Psoas muscle (tissue), 7 donors: ENCODE measurements at regions not wholly inside any gene's neighbourhood (a gene's known extent, or its start where the extent isn't known, plus 50 kb on each side); places are given as distances from the start of the nearest gene placed in this dataset.

Experiments used
- ATAC-seq, 4 donors: fragments of 200-7000 bp; cut with Tn5 transposase; one replicate each; pipeline ENCODE4 v1.9.1; 2020; ENCODE audit warnings: moderate library complexity in 3 of 4, mild to moderate bottlenecking in 2 of 4
- DNase-seq, 2 donors: peaks; one replicate each; pipeline ENCODE4 v3.0.0-alpha.2; 2020
- H3K27ac ChIP-seq: fragments of 200-600 bp; one replicate; pipeline ENCODE4 v1.8.0; 2022
- H3K27me3 ChIP-seq, 3 donors: fragments of 200-600 bp in 1 of 3; one replicate each; pipeline versions ENCODE4 v1.6.1 to v1.8.0; 2013 to 2022; ENCODE audit warnings: low read length in 2 of 3, mild to moderate bottlenecking in 2 of 3, moderate library complexity in 1 of 3; ENCODE audit not compliant: insufficient read depth in 3 of 3
- H3K36me3 ChIP-seq, 2 donors: fragments of 200-600 bp in 1 of 2; one replicate each; pipeline versions ENCODE4 v1.6.1 to v1.8.0; 2013 to 2022; ENCODE audit warnings: low read depth in 1 of 2, mild to moderate bottlenecking in 1 of 2, moderate library complexity in 1 of 2; ENCODE audit not compliant: insufficient read depth in 1 of 2
- H3K4me1 ChIP-seq: fragments of 200-600 bp; one replicate; pipeline ENCODE4 v1.8.0; 2022
- H3K4me3 ChIP-seq: fragments of 200-600 bp; one replicate; pipeline ENCODE4 v1.8.0; 2022; ENCODE audit warnings: mild to moderate bottlenecking
- H3K9me3 ChIP-seq: fragments of 200-600 bp; one replicate; pipeline ENCODE4 v1.8.0; 2022
- WGBS, 3 donors: extraction: QIAGEN DNeasy Blood & Tissue Kit; methylation state at CpG; one replicate each; pipeline versions ENCODE4 v1.1.6 to v1.1.7; 2013; 5-methylcytosine and 5-hydroxymethylcytosine counted together
- intact Hi-C, 2 donors: fragments of 100-400 bp; cut with DNase I; formaldehyde crosslinking; loops; one replicate each; pipeline versions ENCODE4 v1.11.0 to v1.14.2; 2022
- TF ChIP-seq, protein P1 (sequence below): fragments of 200-600 bp; IDR thresholded peaks from one replicate; pipeline ENCODE4 v1.8.0; 2022; ENCODE audit warnings: antibody characterized with exemption
- donor health status: healthy with polysubstance abuse.
- donor health status: DM: no; HTN: no; CAD: no; lungs with moderate emphysema.
- donor health status: Bipolar disorder and iron deficiency.
- donor health status: healthy.
- donor health status: DM: yes; HTN: yes; CAD: no.
- donor health status: DM: no; HTN: no; CAD: no.
- donor health status: DM: yes; HTN: yes; CAD: no.

DNA sequence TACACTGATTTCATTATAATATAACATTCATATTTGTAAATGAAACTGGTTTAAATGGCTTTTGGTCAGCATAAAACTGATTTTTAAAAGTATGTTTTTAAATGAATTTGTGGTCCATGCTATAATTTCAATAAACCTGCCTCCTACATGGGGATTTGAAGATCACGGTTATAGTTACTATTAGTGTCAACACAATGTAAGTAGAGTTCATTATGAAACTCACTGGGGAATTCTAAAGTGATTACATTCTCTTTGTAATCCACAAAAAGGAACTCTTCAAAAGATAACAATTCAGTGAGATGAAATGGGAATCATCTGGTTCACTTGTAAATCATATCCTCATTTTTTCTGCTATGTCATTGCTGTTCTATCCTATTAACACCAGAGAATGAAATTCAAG is 204.5 kb upstream of the G2E3 start:
- 46 to 50% (median 49%) methylated on average over 1 of the region's 1 CpG for WGBS, 3 donors
- Histone ChIP-seq H3K4me3 (no peak overlapping the region), H3K36me3 (no peaks in the 10 kb centered on the region), H3K27ac (no peak overlapping the region), H3K27me3 (no peaks in the 10 kb centered on the region), H3K9me3 (no peaks in the 10 kb centered on the region), H3K4me1 (no peaks in the 10 kb centered on the region)
- intact Hi-C loops, result no loop called here
- DNase-seq (no peak), ATAC-seq (no peak)
- TF ChIP-seq, protein P1, sequence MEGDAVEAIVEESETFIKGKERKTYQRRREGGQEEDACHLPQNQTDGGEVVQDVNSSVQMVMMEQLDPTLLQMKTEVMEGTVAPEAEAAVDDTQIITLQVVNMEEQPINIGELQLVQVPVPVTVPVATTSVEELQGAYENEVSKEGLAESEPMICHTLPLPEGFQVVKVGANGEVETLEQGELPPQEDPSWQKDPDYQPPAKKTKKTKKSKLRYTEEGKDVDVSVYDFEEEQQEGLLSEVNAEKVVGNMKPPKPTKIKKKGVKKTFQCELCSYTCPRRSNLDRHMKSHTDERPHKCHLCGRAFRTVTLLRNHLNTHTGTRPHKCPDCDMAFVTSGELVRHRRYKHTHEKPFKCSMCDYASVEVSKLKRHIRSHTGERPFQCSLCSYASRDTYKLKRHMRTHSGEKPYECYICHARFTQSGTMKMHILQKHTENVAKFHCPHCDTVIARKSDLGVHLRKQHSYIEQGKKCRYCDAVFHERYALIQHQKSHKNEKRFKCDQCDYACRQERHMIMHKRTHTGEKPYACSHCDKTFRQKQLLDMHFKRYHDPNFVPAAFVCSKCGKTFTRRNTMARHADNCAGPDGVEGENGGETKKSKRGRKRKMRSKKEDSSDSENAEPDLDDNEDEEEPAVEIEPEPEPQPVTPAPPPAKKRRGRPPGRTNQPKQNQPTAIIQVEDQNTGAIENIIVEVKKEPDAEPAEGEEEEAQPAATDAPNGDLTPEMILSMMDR, result no peak

DNA sequence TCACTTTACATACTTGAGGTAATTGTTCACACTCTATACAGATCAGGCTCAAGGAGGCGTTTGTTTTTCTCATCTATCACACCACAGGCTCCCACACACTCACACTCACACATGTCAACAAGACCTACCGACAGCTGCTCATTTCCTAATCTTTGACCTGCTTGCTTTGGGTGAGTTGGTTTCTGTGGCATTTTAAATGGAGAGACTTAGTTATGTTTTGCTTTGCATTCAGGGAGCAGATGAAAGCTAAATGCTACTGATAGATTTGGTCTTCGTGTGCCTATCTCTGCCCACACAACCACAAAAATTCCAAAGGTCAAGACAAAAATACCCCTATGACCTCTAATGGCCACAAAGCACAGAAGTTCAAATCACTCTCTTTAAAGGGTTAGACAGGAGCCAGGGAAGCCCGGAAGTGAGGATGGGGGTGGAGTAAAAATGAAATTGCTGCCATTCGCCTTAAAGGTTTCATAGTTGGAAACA is 203.5 kb upstream of the G2E3 start:
- Histone ChIP-seq H3K4me3 (no peak overlapping the region), H3K27ac (no peak overlapping the region), H3K36me3 (no peaks in the 10 kb centered on the region), H3K9me3 (no peaks in the 10 kb centered on the region), H3K4me1 (no peaks in the 10 kb centered on the region), H3K27me3 (no peaks in the 10 kb centered on the region)
- TF ChIP-seq, protein P1, result no peak
- intact Hi-C loops, result no loop called here
- ATAC-seq, result no peak
- WGBS, 3 donors, result 34 to 38% (median 34%) methylated on average over 5 of the region's 5 CpGs
- no peak for DNase-seq

DNA sequence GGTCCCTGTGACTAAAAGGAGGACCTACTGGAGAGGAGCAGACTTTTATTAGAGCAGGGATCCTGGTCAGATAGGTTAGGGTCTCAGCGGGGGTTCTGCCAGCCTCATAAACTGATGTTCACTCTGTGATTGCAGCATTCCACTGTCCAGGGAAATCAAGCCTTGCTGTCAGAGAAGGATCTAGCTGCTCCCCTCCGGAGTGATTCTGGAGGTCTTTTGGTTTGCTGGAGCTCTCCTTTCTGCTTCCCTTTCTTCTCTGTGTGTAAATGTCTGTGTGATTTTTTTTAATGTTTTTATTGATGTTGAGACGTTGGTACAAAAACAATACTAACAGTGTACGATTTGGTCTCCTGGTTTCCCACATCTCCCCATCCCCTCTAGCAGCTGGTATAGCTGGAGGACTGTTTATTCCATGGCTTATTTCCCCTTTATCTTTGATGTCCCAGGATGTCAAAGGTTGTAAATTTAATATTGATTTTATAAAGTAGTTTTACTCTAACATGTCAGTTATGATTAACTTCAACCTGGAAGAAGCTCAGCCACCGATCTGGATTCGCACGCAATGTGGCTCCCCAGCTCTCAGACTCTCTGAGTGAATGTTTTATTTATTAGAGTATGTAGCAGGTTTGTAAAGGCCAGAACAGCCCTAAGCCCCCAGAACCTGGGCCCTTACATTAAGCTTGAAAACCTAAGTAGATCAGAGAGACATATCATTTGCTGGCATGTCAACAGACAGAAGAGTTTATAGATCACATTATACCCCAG is 202.3 kb upstream of the G2E3 start:
- intact Hi-C loops, result no loop called here
- no peak overlapping the region for H3K27ac ChIP-seq
- no peaks in the 10 kb centered on the region for H3K27me3 ChIP-seq
- no peak overlapping the region for H3K4me3 ChIP-seq
- no peaks in the 10 kb centered on the region for H3K9me3 ChIP-seq
- DNase-seq (no peak), ATAC-seq (no peak)
- H3K4me1 ChIP-seq, result no peaks in the 10 kb centered on the region
- WGBS, 3 donors, result 73 to 78% (median 76%) methylated on average over 7 of the region's 7 CpGs
- TF ChIP-seq, protein P1, result no peak
- H3K36me3 ChIP-seq, result no peaks in the 10 kb centered on the region

DNA sequence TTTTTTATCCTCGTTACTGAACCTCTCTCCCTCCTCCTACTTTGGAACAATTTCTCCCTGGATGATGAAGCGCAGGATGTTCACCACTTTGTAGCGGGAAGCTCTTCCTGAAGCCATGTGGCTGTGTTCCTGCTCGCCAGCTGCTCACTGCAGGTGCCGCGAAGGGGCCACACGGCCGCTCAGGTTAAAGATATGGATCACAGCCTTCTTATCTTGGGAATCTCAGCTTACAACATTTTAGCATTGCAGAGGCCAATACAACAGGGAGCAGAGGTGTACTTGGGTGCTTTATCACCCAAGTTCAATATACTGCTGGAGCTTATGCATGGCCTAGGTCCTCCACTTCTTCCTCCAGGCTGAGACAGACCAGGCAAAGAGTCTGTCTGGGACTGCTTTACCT is 201.2 kb upstream of the G2E3 start:
- 89 to 90% (median 89%) methylated on average over 8 of the region's 8 CpGs for WGBS, 3 donors
- ATAC-seq, result no peak
- intact Hi-C loops, result no loop called here

More for the DNA sequence above, 201.2 kb upstream of the G2E3 start:
- H3K4me1 ChIP-seq, result no peaks in the 10 kb centered on the region
- no peak for DNase-seq
- H3K36me3 ChIP-seq, result no peaks in the 10 kb centered on the region
- H3K4me3 ChIP-seq, result no peak overlapping the region
- TF ChIP-seq, protein P1, result no peak
- no peaks in the 10 kb centered on the region for H3K27me3 ChIP-seq
- no peak overlapping the region for H3K27ac ChIP-seq
- H3K9me3 ChIP-seq, result no peaks in the 10 kb centered on the region
